HepG2 (cell line): ENCODE measurements at regions not wholly inside any gene's neighbourhood (a gene's known extent, or its start where the extent isn't known, plus 50 kb on each side); places are given as distances from the start of the nearest gene placed in this dataset.

Experiments used
- ASH2L ChIP-seq: fragments of 300-600, 200-600 bp; sonication (generic); IDR thresholded peaks from 2 replicates; pipeline ENCODE4 v1.7.0; 2017; ENCODE audit warnings: low read depth, mild to moderate bottlenecking, moderate library complexity, mixed read lengths, low read length; ENCODE audit not compliant: insufficient read length
- ATF1 ChIP-seq: IDR thresholded peaks from 2 replicates; pipeline ENCODE4 v1.6.1; 2016; ENCODE audit warnings: mild to moderate bottlenecking, control low read depth
- FOSL1 ChIP-seq: sonication (generic); formaldehyde crosslinking; IDR thresholded peaks from 2 replicates; pipeline ENCODE4 v1.9.0; 2021; ENCODE audit warnings: missing genetic modification reagents, borderline replicate concordance
- GABPB1 ChIP-seq: IDR thresholded peaks from 2 replicates; pipeline ENCODE4 v1.6.1; 2016; ENCODE audit warnings: mild to moderate bottlenecking, missing genetic modification reagents, moderate library complexity, missing compliant biosample characterization
- HMG20A ChIP-seq: IDR thresholded peaks from 2 replicates; pipeline ENCODE4 v1.6.1; 2016; ENCODE audit warnings: borderline replicate concordance
- NFATC3 ChIP-seq: sonication (generic); formaldehyde crosslinking; IDR thresholded peaks from 2 replicates; pipeline ENCODE4 v1.5.1; 2020; ENCODE audit warnings: mild to moderate bottlenecking, missing genetic modification reagents
- PBX3 ChIP-seq: sonication (generic); formaldehyde crosslinking; IDR thresholded peaks from 2 replicates; pipeline ENCODE4 v1.8.1; 2023; ENCODE audit warnings: missing genetic modification reagents, inconsistent platforms, borderline replicate concordance
- PLSCR1 ChIP-seq: sonication (generic); formaldehyde crosslinking; IDR thresholded peaks from 2 replicates; pipeline ENCODE4 v1.5.0; 2020; ENCODE audit warnings: missing genetic modification reagents, mild to moderate bottlenecking, borderline replicate concordance
- ZBTB4 ChIP-seq: sonication (generic); formaldehyde crosslinking; IDR thresholded peaks from 2 replicates; pipeline ENCODE4 v1.4.0; 2020; ENCODE audit warnings: missing genetic modification reagents, mild to moderate bottlenecking, borderline replicate concordance
- ZNF121 ChIP-seq: sonication (generic); formaldehyde crosslinking; IDR thresholded peaks from 2 replicates; pipeline ENCODE4 v1.5.0; 2020; ENCODE audit warnings: mild to moderate bottlenecking, missing genetic modification reagents
- ZNF281 ChIP-seq: sonication (generic); formaldehyde crosslinking; IDR thresholded peaks from 2 replicates; pipeline ENCODE4 v1.4.0; 2020; ENCODE audit warnings: missing genetic modification reagents, borderline replicate concordance
- ZNF354B ChIP-seq: sonication (generic); formaldehyde crosslinking; IDR thresholded peaks from 2 replicates; pipeline ENCODE4 v1.8.0; 2022; ENCODE audit warnings: mild to moderate bottlenecking, missing genetic modification reagents
- ZNF768 ChIP-seq: sonication (generic); formaldehyde crosslinking; IDR thresholded peaks from 2 replicates; pipeline ENCODE4 v1.4.0; 2020; ENCODE audit warnings: missing genetic modification reagents
- TF ChIP-seq, protein P1 (sequence below): sonication (generic); formaldehyde crosslinking; IDR thresholded peaks from 2 replicates; pipeline ENCODE4 v1.4.0; 2020; ENCODE audit warnings: missing genetic modification reagents

DNA sequence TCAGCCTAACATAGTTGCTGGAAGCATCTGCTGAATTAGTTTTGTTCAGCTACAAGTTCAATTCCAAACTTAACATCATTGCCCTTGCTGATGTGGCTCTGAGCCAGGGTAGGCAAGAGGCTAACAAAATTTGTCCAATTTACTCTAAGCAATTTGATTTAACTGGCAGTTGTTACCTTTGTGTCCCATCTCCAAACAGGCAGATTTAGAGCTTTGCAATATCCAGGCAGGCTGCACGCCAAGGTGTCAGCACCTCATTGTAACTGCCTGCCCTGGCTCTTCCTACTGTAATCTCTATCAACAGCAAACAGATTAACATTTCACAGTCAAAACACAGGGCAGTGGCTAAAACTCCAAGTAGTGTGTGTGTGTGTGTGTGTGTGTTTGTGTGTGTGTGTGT is 2070.6 kb downstream of the PCDH7 start:
- TF ChIP-seq ASH2L (no peak), ZNF354B (CRISPR knock-in tag) (no peak), ZNF281 (no peak), NFATC3 (CRISPR knock-in tag) (no peak), HMG20A (CRISPR knock-in tag) (no peak), PLSCR1 (no peak), GABPB1 (no peak), ZBTB4 (no peak), FOSL1 (CRISPR knock-in tag) (no peak), ZNF121 (no peak), ATF1 (no peak), PBX3 (no peak), ZNF768 (no peak)
- TF ChIP-seq, protein P1, sequence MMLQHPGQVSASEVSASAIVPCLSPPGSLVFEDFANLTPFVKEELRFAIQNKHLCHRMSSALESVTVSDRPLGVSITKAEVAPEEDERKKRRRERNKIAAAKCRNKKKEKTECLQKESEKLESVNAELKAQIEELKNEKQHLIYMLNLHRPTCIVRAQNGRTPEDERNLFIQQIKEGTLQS (CRISPR knock-in tag) = no peak
